ENCODE measurements at regions not wholly inside any gene's neighbourhood (a gene's known extent, or its start where the extent isn't known, plus 50 kb on each side); places are given as distances from the start of the nearest gene placed in this dataset.

GRCh38 chr9:3059781-3060468 is 216.0 kb upstream of the PUM3 start:
- Histone ChIP-seq H3F3A (replicated peaks; ENCODE audit: insufficient read depth) (no peaks in the 10 kb centered on the region), H3K4me2 (no peak overlapping the region), H3K9ac (no peak overlapping the region), H3K4me1 (ENCODE audit: control insufficient read depth in 1 of 2, insufficient read depth in 2 of 2, low read depth in 1 of 2, low read length in 1 of 2) (no peaks in the 10 kb centered on the region), H3K79me2 (ENCODE audit: insufficient read depth) (no peaks in the 10 kb centered on the region), H3K36me3 (replicated peaks in 1 of 2; ENCODE audit: control insufficient read depth in 1 of 2, insufficient read depth in 2 of 2, low read length in 1 of 2) (no peaks in the 10 kb centered on the region), H3K9me3 (no peaks in the 10 kb centered on the region), H3K27ac (ENCODE audit: low read depth in 2 of 2, low read length in 1 of 2) (no peak overlapping the region), H3K9me2 (0 out of 2 replicates have a peak, but pooled peaks cover 2% of the 10 kb centered on the region), H3K4me3 (ENCODE audit: low read depth in 2 of 2, low read length in 1 of 2) (no peak overlapping the region), H4K20me1 (ENCODE audit: insufficient read depth) (no peaks in the 10 kb centered on the region), H3K27me3 (ENCODE audit: insufficient read depth) (no peaks in the 10 kb centered on the region), H2AFZ (ENCODE audit: low read depth) (0 out of 2 replicates have a peak overlapping the region, but pooled peaks have one; percentile 42)
- ChIA-PET CTCF (no interaction called here), POLR2A (no interaction called here)
- DNase-seq = no peak
- 23% methylated on average over 3 of the region's 3 CpGs for WGBS (ENCODE audit: low lambda C conversion rate)
- TF ChIP-seq FOSL2 (IDR thresholded peaks at IDR 0.05; ENCODE audit: borderline replicate concordance, low read depth) = no peak
- TF ChIP-seq RAD21 (IDR thresholded peaks at IDR 0.05; ENCODE audit: low read length) = no peak
- TF ChIP-seq NFIC (IDR thresholded peaks at IDR 0.05; ENCODE audit: borderline replicate concordance) = no peak
- no peak for TF ChIP-seq MXI1 (IDR thresholded peaks at IDR 0.05; ENCODE audit: low read depth, low read length)
- no peak for TF ChIP-seq EP300 (IDR thresholded peaks at IDR 0.05; ENCODE audit: borderline replicate concordance in 1 of 2, low read depth in 1 of 2, low read length in 1 of 2)
- no peak for TF ChIP-seq EZH2phosphoT487 (IDR thresholded peaks at IDR 0.05; ENCODE audit: borderline replicate concordance, low read depth)
- no peak for TF ChIP-seq MEF2A (IDR thresholded peaks at IDR 0.05; ENCODE audit: borderline replicate concordance, low read depth)
- TF ChIP-seq GATA2 (CRISPR knock-in tag; IDR thresholded peaks at IDR 0.05) = no peak
- TF ChIP-seq SMC3 (IDR thresholded peaks at IDR 0.05; ENCODE audit: low read depth, low read length) = no peak
- no peak for TF ChIP-seq CHD2 (IDR thresholded peaks at IDR 0.05; ENCODE audit: low read length, partially characterized antibody)
- TF ChIP-seq REST (IDR thresholded peaks at IDR 0.05; ENCODE audit: low read depth, low read length) = no peak
- TF ChIP-seq TCF12 (IDR thresholded peaks at IDR 0.05) = no peak

GRCh38 chr9:3058409-3058808 is 214.5 kb upstream of the PUM3 start:
- Histone ChIP-seq H4K20me1 (ENCODE audit: insufficient read depth) (no peaks in the 10 kb centered on the region), H3K4me3 (ENCODE audit: low read depth in 2 of 2, low read length in 1 of 2) (no peak overlapping the region), H3K9me3 (no peaks in the 10 kb centered on the region), H3K79me2 (ENCODE audit: insufficient read depth) (no peaks in the 10 kb centered on the region), H3K4me2 (no peak overlapping the region), H3K4me1 (ENCODE audit: control insufficient read depth in 1 of 2, insufficient read depth in 2 of 2, low read depth in 1 of 2, low read length in 1 of 2) (no peaks in the 10 kb centered on the region), H3K27me3 (ENCODE audit: insufficient read depth) (no peaks in the 10 kb centered on the region), H3K36me3 (replicated peaks in 1 of 2; ENCODE audit: control insufficient read depth in 1 of 2, insufficient read depth in 2 of 2, low read length in 1 of 2) (no peaks in the 10 kb centered on the region), H3K9me2 (0 out of 2 replicates have a peak, but pooled peaks cover 2% of the 10 kb centered on the region), H2AFZ (ENCODE audit: low read depth) (no peak overlapping the region), H3K27ac (ENCODE audit: low read depth in 2 of 2, low read length in 1 of 2) (no peak overlapping the region), H3F3A (replicated peaks; ENCODE audit: insufficient read depth) (no peaks in the 10 kb centered on the region), H3K9ac (no peak overlapping the region)
- no peak for DNase-seq
- POLR2A ChIA-PET = no interaction called here
- WGBS (ENCODE audit: low lambda C conversion rate) = 6% methylated on average over 2 of the region's 2 CpGs
- CTCF ChIA-PET = interaction anchor here (0.6 kb wide), 1 partner anchor 1043 kb away, joined by 3 read pairs; no protein-coding TSS in a partner anchor
- no peak for TF ChIP-seq MEF2A (IDR thresholded peaks at IDR 0.05; ENCODE audit: borderline replicate concordance, low read depth)
- no peak for TF ChIP-seq GABPA (IDR thresholded peaks at IDR 0.05; ENCODE audit: low read depth)
- TF ChIP-seq FOSL2 (IDR thresholded peaks at IDR 0.05; ENCODE audit: borderline replicate concordance, low read depth) = no peak
- no peak for TF ChIP-seq TEAD4 (IDR thresholded peaks at IDR 0.05; ENCODE audit: borderline replicate concordance, insufficient read depth)
- TF ChIP-seq CTCF (IDR thresholded peaks at IDR 0.05) = no peak
- TF ChIP-seq TCF12 (IDR thresholded peaks at IDR 0.05) = no peak
- TF ChIP-seq FOXM1 (IDR thresholded peaks at IDR 0.05; ENCODE audit: low read depth) = no peak
- TF ChIP-seq REST (IDR thresholded peaks at IDR 0.05; ENCODE audit: low read depth, low read length) = no peak
- TF ChIP-seq GATA2 (CRISPR knock-in tag; IDR thresholded peaks at IDR 0.05) = no peak
- no peak for TF ChIP-seq JUND (IDR thresholded peaks at IDR 0.05)
- TF ChIP-seq CHD2 (IDR thresholded peaks at IDR 0.05; ENCODE audit: low read length, partially characterized antibody) = no peak

All from SK-N-SH (cell line).